ENCODE measurements at regions not wholly inside any gene's neighbourhood (a gene's known extent, or its start where the extent isn't known, plus 50 kb on each side); places are given as distances from the start of the nearest gene placed in this dataset.

- ChIA-PET CTCF (interaction anchor here (0.6 to 1.0 kb wide), 2 partner anchors 20 to 563 kb away, joined by 3 read pairs; no protein-coding TSS in a partner anchor), POLR2A (no interaction called here), RAD21 (ENCODE audit: unreplicated experiment) (no interaction called here), SMC1A (ENCODE audit: uncharacterized antibody, unreplicated experiment) (interaction anchor here (1.1 kb wide), 1 partner anchor 56 kb away, joined by 3 read pairs; no protein-coding TSS in a partner anchor)
- H3K79me2 ChIP-seq (ENCODE audit: control insufficient read depth, insufficient read depth, low read length): no peaks in the 10 kb centered on the region
- H3K36me3 ChIP-seq (ENCODE audit: control insufficient read depth in 2 of 2, insufficient read depth in 2 of 2, low read length in 1 of 2): no peaks in the 10 kb centered on the region
- no peak for ATAC-seq
- WGBS (ENCODE audit: insufficient coverage, insufficient replicate concordance, low lambda C conversion rate, missing lambda C conversion rate): 1% methylated on average over 5 of the region's 5 CpGs
- no peaks in the 10 kb centered on the region for H3K9me3 ChIP-seq (replicated peaks; ENCODE audit: control insufficient read depth, insufficient read depth, low read length)
- TF ChIP-seq SPI1 (IDR thresholded peaks at IDR 0.05; ENCODE audit: borderline replicate concordance, insufficient read depth, low read depth, low read length): no peak
- TF ChIP-seq ZNF24 (IDR thresholded peaks at IDR 0.05): no peak
- TF ChIP-seq ATF2 (IDR thresholded peaks at IDR 0.05; ENCODE audit: low read length): no peak
- no peak for TF ChIP-seq ZZZ3 (IDR thresholded peaks at IDR 0.05; ENCODE audit: control insufficient read depth, insufficient read length, low read depth)
- no peak for TF ChIP-seq MXI1 (IDR thresholded peaks at IDR 0.05; ENCODE audit: low read depth, low read length)
- no peak for TF ChIP-seq SMC3 (IDR thresholded peaks at IDR 0.05; ENCODE audit: borderline replicate concordance, low read length)
- TF ChIP-seq CUX1 (IDR thresholded peaks at IDR 0.05; ENCODE audit: insufficient replicate concordance, low read depth, low read length): no peak
- no peak for TF ChIP-seq BACH1 (IDR thresholded peaks at IDR 0.05; ENCODE audit: borderline replicate concordance)
- TF ChIP-seq USF2 (IDR thresholded peaks at IDR 0.05; ENCODE audit: borderline replicate concordance, low read depth, low read length): no peak
- TF ChIP-seq CEBPZ (IDR thresholded peaks at IDR 0.05; ENCODE audit: low read depth, low read length): no peak
- H3K27me3 ChIP-seq (replicated peaks in 1 of 2; ENCODE audit: control insufficient read depth in 2 of 2, insufficient read depth in 2 of 2, low read length in 1 of 2): no peaks in the 10 kb centered on the region; a peak in 1 of 4 replicates
- FAIRE-seq: no peak
- H3K9ac ChIP-seq (ENCODE audit: control insufficient read depth, insufficient read depth, low read length): no peak overlapping the region
- no peak for DNase-seq (ENCODE audit: low read depth, low spot score)
- no peak overlapping the region for H3K4me3 ChIP-seq
- BruUV-seq (replicated peaks): no TSS peak
- H3K4me1 ChIP-seq (ENCODE audit: control insufficient read depth, insufficient read depth, low read length): no peaks in the 10 kb centered on the region
- H3K4me2 ChIP-seq (ENCODE audit: control insufficient read depth, insufficient read depth): no peak overlapping the region
- intact Hi-C loops (cut with micrococcal nuclease; ENCODE audit: unreplicated experiment): no loop called here
- no peak overlapping the region for H3K27ac ChIP-seq (ENCODE audit: control insufficient read depth, insufficient read depth)
- in situ Hi-C loops (cut with MboI): no loop called here
- H4K20me1 ChIP-seq (ENCODE audit: control insufficient read depth, insufficient read depth): no peaks in the 10 kb centered on the region
- no peak overlapping the region for H2AFZ ChIP-seq (ENCODE audit: control insufficient read depth, low read depth, low read length)
Observed at GRCh38 chr6:98036344-98036923, 753.4 kb upstream of the MMS22L start.

Data from GM12878 (cell line).